HUES64 (cell line): ENCODE measurements at regions not wholly inside any gene's neighbourhood (a gene's known extent, or its start where the extent isn't known, plus 50 kb on each side); places are given as distances from the start of the nearest gene placed in this dataset.

Experiments
- H3K27ac ChIP-seq: 2 replicates; pipeline ENCODE4 v1.7.0; 2013; ENCODE audit warnings: low read depth, low read length, inconsistent platforms
- H3K27me3 ChIP-seq: 2 replicates; pipeline ENCODE4 v1.6.1; 2013; ENCODE audit warnings: mild to moderate bottlenecking, low read length; ENCODE audit not compliant: insufficient read depth
- H3K36me3 ChIP-seq: 2 replicates; pipeline ENCODE4 v1.6.1; 2013; ENCODE audit warnings: mild to moderate bottlenecking, low read length; ENCODE audit not compliant: insufficient read depth
- H3K4me1 ChIP-seq: 2 replicates; pipeline ENCODE4 v1.6.1; 2013; ENCODE audit warnings: mild to moderate bottlenecking, low read length, moderate library complexity; ENCODE audit not compliant: insufficient read depth
- H3K4me3 ChIP-seq: 2 replicates; pipeline ENCODE4 v1.5.1; 2013; ENCODE audit warnings: mild to moderate bottlenecking, low read length, moderate library complexity
- H3K9ac ChIP-seq: 2 replicates; pipeline ENCODE4 v1.6.1; 2013; ENCODE audit warnings: mild to moderate bottlenecking, low read depth, low read length
- H3K9me3 ChIP-seq: 2 replicates; pipeline ENCODE4 v1.6.1; 2013; ENCODE audit warnings: low read depth, low read length; ENCODE audit not compliant: insufficient read depth
- WGBS: fragments of 150-250, 120-280 bp; methylation state at CpG from one replicate; pipeline ENCODE4 v1.1.7; 2013; ENCODE audit warnings: missing lambda C conversion rate; 5-methylcytosine and 5-hydroxymethylcytosine counted together

DNA sequence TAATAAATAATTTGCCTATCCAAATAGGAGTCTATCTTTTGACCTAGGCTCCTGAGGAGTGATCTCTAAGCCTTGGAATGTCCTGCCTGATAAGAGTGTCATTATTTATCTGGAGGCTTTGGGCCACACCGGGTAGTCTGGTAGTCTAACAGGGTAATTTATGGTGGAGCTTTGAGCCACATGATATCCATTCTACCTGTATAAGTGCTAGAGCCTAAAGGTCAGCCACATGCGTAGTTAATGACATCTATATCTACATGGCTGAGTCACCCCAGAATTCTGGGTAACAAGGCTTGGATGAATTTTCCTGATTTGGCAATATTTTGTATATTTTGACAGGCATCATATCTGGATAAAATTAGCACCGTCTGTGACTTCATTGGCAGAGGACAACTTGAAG, 681.4 kb downstream of the MCTP2 start:
- no peaks in the 10 kb centered on the region for H3K36me3 ChIP-seq
- no peak overlapping the region for H3K9ac ChIP-seq
- no peaks in the 10 kb centered on the region for H3K4me1 ChIP-seq
- no peaks in the 10 kb centered on the region for H3K9me3 ChIP-seq
- no peak overlapping the region for H3K27ac ChIP-seq
- no peak overlapping the region for H3K4me3 ChIP-seq
- H3K27me3 ChIP-seq, result no peaks in the 10 kb centered on the region
- 85% methylated on average over 3 of the region's 3 CpGs for WGBS

DNA sequence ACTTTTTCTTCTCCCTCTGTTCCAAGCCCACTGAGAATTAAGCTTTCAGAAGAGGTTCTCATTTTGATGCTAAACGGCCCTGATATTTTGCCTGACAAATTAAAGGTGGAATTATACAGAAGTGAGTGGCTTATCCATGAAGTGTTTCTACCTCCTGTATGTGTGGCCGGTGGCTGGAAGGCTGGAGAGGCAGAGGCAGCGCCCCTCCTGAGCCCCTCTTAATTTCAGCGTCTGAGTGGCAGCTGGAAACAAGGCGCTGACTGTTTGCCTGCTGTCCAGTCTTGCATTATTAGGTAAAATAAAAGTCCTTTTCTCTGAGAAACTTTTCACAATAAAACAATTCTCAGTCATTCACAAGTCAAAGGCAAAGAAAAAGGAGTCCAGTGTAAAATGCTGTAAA, 685.7 kb downstream of the MCTP2 start:
- Histone ChIP-seq H3K27ac (no peak overlapping the region), H3K4me1 (no peaks in the 10 kb centered on the region), H3K4me3 (no peak overlapping the region), H3K9ac (no peak overlapping the region), H3K27me3 (no peaks in the 10 kb centered on the region), H3K9me3 (no peaks in the 10 kb centered on the region), H3K36me3 (no peaks in the 10 kb centered on the region)
- WGBS, result 91% methylated on average over 5 of the region's 5 CpGs

DNA sequence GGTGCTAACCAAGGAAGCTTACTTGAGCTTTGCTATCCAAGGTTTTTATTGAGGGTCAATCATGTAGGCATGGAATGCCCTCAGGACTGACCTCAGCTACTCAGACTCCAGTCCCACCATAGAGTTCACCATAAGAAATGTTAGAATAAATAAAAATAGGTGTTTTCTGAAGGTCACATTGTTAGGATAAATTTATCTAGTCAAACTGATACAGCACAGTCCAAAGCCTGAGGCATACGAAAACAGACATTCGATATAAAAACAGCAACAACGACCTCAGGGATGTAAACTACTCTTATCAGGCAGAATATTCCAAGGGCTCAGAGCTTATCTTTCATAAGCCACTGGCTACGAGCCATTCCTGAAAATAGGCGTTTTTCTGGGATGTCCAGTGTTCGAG, 690.6 kb downstream of the MCTP2 start:
- no peaks in the 10 kb centered on the region for H3K9me3 ChIP-seq
- no peak overlapping the region for H3K9ac ChIP-seq
- no peak overlapping the region for H3K27ac ChIP-seq
- no peaks in the 10 kb centered on the region for H3K4me1 ChIP-seq
- no peaks in the 10 kb centered on the region for H3K27me3 ChIP-seq
- H3K36me3 ChIP-seq, result no peaks in the 10 kb centered on the region
- WGBS, result 91% methylated on average over 6 of the region's 6 CpGs
- no peak overlapping the region for H3K4me3 ChIP-seq

DNA sequence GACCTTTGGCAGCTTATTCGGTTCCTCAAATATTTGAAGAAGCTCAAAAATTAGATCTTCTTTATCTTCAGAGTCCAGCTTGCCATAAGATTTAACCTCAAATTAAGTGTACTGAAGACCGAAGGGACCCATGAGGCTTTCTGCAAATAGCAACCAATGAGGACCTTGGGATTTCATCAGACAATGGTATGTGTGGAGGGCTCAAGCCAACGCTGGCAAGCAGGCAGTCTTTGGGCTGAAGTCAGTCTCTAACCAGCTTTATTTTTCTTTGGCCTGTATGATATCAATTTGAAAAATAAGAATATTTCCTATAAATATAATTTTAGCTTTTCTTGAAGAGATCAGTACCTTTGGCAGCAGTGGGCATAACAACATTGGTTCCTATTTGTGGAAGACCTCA, 692.7 kb downstream of the MCTP2 start:
- Histone ChIP-seq H3K4me1 (no peaks in the 10 kb centered on the region), H3K9me3 (no peaks in the 10 kb centered on the region), H3K27me3 (no peaks in the 10 kb centered on the region), H3K36me3 (no peaks in the 10 kb centered on the region), H3K4me3 (no peak overlapping the region), H3K9ac (no peak overlapping the region), H3K27ac (no peak overlapping the region)
- WGBS, result 97% methylated on average over 3 of the region's 3 CpGs

DNA sequence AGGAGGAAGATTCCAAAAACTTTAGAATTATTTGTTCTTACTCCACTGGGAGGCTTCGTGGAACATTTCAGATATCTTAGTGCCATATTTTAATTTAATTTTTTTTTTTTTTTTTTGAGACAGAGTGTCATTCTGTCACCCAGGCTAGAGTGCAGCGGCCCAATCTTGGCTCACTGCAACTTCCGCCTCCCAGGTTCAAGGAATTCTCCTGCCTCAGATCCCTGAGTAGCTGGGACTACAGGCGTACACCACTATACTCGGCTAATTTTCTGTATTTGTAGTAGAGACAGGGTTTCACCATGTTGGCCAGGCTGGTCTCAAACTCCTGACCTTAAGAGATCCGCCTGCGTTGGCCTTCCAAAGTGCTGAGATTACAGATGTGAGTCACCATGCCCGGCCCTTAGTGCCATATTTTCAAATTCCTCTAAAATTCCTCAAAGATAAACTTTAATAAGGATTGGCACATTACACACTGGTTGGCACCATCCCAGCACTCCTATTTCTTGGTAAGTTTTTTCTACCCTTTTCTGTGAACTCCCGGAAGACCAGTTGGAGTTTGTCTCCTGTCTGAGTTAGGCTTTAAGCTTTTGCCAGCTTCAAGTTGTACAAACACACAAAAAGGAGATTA, 693.7 kb downstream of the MCTP2 start:
- WGBS, result 94% methylated on average over 8 of the region's 9 CpGs
- no peaks in the 10 kb centered on the region for H3K9me3 ChIP-seq
- H3K36me3 ChIP-seq, result no peaks in the 10 kb centered on the region
- H3K27me3 ChIP-seq, result no peaks in the 10 kb centered on the region
- no peak overlapping the region for H3K4me3 ChIP-seq
- H3K9ac ChIP-seq, result no peak overlapping the region
- no peak overlapping the region for H3K27ac ChIP-seq
- H3K4me1 ChIP-seq, result no peaks in the 10 kb centered on the region

DNA sequence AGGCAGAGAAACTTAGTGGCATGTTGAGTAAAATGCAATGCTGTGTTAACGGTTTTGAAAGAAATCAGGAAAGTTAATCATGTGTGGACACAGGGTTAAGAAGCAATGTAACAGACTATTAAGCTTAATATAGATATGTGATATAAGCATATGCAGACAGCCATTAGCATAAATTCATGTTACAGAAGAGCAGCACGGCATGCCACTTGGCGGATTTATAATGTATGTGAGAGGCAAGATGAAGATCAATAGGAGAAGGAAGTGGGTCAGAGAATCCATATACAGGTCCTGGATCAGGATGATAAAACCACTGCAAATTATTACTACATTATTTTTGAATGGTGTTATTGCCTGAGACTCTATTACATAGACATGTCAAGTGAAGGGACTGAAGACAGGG, 694.3 kb downstream of the MCTP2 start:
- H3K36me3 ChIP-seq, result no peaks in the 10 kb centered on the region
- H3K9me3 ChIP-seq, result no peaks in the 10 kb centered on the region
- 97% methylated on average over 3 of the region's 3 CpGs for WGBS
- no peak overlapping the region for H3K4me3 ChIP-seq
- no peak overlapping the region for H3K27ac ChIP-seq
- H3K4me1 ChIP-seq, result no peaks in the 10 kb centered on the region
- H3K27me3 ChIP-seq, result no peaks in the 10 kb centered on the region
- no peak overlapping the region for H3K9ac ChIP-seq

DNA sequence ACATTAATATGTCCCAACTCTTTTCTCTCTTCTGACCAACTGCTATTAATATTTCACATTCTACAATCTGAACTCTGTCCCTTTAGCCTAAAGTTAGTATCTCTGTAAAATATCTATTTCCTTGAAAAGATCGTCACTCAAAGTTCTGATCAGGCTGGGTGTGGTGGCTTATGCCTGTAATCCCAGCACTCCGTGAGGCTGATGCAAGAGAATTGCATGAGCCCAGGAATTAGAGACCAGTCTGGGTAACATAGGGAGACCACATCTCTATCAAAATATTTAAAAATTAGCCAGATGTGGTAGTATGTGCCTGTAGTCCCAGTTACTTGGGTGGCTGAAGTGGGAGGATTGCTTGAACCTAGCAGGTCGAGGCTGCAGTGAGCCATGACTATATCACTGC, 695.6 kb downstream of the MCTP2 start:
- H3K9ac ChIP-seq, result no peak overlapping the region
- WGBS, result 96% methylated on average over 3 of the region's 3 CpGs
- no peak overlapping the region for H3K4me3 ChIP-seq
- H3K9me3 ChIP-seq, result no peaks in the 10 kb centered on the region
- H3K4me1 ChIP-seq, result no peaks in the 10 kb centered on the region
- no peaks in the 10 kb centered on the region for H3K27me3 ChIP-seq
- H3K27ac ChIP-seq, result no peak overlapping the region
- H3K36me3 ChIP-seq, result no peaks in the 10 kb centered on the region

DNA sequence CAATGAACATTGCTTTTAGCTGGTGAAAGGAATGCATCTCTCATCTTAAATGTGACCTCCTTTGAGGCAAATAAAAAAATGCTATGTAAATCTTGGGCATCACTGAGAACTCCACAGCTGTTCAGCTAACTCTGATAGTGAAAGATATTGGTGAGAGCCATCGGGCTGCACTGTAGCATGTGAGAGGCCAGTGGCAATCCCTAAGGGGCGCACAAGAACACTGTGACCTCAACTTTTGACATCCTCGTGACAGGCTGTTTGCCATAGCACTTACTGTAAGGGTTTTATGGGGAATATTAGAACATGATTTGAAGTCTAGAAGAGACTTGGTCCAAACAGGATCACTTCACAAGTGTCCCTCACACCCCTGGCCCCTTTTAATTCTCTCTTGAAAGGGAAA, 697.9 kb downstream of the MCTP2 start:
- whole genome bisulfite sequencing, result 89% methylated on average over 3 of the region's 3 CpGs
- Histone ChIP-seq H3K9me3 (no peaks in the 10 kb centered on the region), H3K9ac (no peak overlapping the region), H3K27me3 (no peaks in the 10 kb centered on the region), H3K4me3 (no peak overlapping the region), H3K36me3 (no peaks in the 10 kb centered on the region), H3K27ac (no peak overlapping the region), H3K4me1 (no peaks in the 10 kb centered on the region)

DNA sequence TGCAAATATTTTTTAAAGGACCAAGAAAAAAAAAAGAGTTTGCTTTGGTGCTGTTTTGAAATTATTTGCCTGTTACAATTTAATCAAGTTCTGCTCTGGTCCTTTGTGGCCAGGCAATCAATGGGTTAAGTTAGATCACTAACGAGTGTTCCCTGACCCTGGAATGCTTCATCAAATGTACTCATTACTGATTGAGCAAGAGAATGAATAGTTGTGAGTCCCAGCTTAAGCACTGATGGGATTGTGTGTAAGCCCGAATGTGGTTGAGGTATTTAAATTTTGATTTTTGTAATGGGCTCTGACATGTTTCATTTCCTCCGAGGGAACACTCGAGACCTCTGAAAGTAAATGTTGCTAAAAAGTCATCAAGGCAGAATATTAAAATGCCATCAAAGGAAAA, 699.1 kb downstream of the MCTP2 start:
- Histone ChIP-seq H3K36me3 (no peaks in the 10 kb centered on the region), H3K9ac (no peak overlapping the region), H3K4me1 (no peaks in the 10 kb centered on the region), H3K27ac (no peak overlapping the region), H3K4me3 (no peak overlapping the region), H3K9me3 (no peaks in the 10 kb centered on the region; the same call in 1 of the 2 replicates), H3K27me3 (no peaks in the 10 kb centered on the region)
- WGBS, result 89% methylated on average over 4 of the region's 4 CpGs

DNA sequence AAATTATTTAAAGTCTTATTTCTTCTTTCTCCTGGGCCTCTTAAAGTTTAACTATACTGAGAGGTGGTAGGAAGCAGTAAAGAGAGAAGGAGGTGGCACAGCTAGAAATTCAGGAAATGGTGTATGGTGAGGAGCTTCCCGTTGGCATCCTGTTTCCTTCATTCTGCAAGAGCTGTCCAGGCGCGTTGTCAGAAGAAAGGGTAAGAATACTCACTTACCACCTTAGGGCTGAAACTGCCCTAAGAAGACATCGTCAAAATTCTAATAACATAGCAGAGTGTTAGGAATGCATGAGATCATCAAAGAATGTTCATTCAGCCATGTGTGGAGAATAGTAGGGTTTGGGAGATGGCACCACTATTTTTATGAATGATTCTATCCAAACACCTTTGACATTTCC, 699.6 kb downstream of the MCTP2 start:
- H3K27me3 ChIP-seq, result no peaks in the 10 kb centered on the region
- H3K36me3 ChIP-seq, result no peaks in the 10 kb centered on the region
- no peak overlapping the region for H3K4me3 ChIP-seq
- no peak overlapping the region for H3K9ac ChIP-seq
- WGBS, result 92% methylated on average over 3 of the region's 4 CpGs
- H3K27ac ChIP-seq, result no peak overlapping the region
- H3K9me3 ChIP-seq, result no peaks in the 10 kb centered on the region; the same call in 1 of the 2 replicates
- no peaks in the 10 kb centered on the region for H3K4me1 ChIP-seq

DNA sequence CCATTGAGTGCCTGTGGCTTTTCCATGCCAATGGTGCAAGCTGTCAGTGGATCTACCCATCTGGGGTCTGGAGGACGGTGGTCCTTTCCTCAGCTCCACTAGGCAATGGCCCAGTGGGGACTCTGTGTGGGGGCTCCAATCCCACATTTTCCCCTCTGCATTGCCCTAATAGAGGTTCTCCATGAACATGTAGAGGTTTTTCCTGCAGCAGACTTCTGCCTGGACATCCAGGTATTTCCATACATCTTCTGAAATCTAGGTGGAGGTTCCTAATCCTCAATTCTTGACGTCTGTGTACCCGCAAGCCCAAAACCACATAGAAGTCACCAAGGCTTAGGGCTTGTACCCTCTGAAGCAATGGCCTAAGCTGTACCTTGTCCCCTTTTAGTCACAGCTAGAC, 703.1 kb downstream of the MCTP2 start:
- WGBS, result 95% methylated on average over 3 of the region's 3 CpGs
- Histone ChIP-seq H3K27me3 (no peaks in the 10 kb centered on the region), H3K4me1 (no peaks in the 10 kb centered on the region), H3K27ac (no peak overlapping the region), H3K9me3 (no peaks in the 10 kb centered on the region; the same call in 1 of the 2 replicates), H3K4me3 (no peak overlapping the region), H3K36me3 (no peaks in the 10 kb centered on the region), H3K9ac (no peak overlapping the region)

DNA sequence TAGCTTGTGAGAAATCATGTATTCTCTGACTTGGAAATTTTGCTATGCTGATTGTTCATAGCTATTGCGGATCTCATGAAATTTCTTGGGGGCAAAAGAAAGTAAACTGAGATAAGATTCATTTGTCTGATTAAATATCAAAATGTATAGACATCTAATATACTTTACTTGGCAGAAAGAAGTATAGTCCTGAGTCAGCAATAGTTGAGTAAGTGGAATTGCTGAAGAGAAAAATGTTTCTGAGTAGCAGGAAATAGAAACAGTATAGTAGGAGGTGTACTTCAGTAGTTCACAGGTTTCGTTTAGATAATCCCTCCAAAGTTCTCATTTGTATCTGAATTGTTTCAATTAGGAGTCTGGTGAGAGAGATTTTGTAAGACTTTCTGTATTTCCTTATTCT, 705.9 kb downstream of the MCTP2 start:
- H3K36me3 ChIP-seq, result no peaks in the 10 kb centered on the region
- 97% methylated on average over 2 of the region's 2 CpGs for WGBS
- no peak overlapping the region for H3K4me3 ChIP-seq
- H3K27ac ChIP-seq, result no peak overlapping the region
- no peak overlapping the region for H3K9ac ChIP-seq
- H3K27me3 ChIP-seq, result no peaks in the 10 kb centered on the region
- H3K4me1 ChIP-seq, result no peaks in the 10 kb centered on the region
- no peaks in the 10 kb centered on the region; the same call in 1 of the 2 replicates for H3K9me3 ChIP-seq
